H1 (cell line): ENCODE measurements at regions not wholly inside any gene's neighbourhood (a gene's known extent, or its start where the extent isn't known, plus 50 kb on each side); places are given as distances from the start of the nearest gene placed in this dataset.

ENCODE experiments used
- CTCF ChIA-PET: fragments of 300-600 bp; sonication (Branson Sonifier 250); formaldehyde crosslinking; loops from one replicate; lab custom pipeline; 2021; ENCODE audit not compliant: partially characterized antibody; lab: Charles Lee
- POLR2A ChIA-PET: fragments of 300-600 bp; sonication (Branson Sonifier 250); formaldehyde crosslinking; loops from one replicate; lab custom pipeline; 2021; ENCODE audit warnings: inconsistent platforms; ENCODE audit not compliant: partially characterized antibody; lab: Charles Lee
- DNase-seq, 2 experiments: peaks; one replicate each; pipeline versions ENCODE4 v3.0.0 to v3.0.0-alpha.2; 2010 to 2022; ENCODE audit warnings: low spot score in 2 of 2, low read depth in 1 of 2, mixed read lengths in 1 of 2
- FAIRE-seq: peaks from 2 replicates; lab custom pipeline; 2011; peaks lifted over from hg19 to GRCh38; lab: Jason Lieb, UNC
- H2AFZ ChIP-seq: 2 replicates; pipeline ENCODE4 v1.8.1; 2012; ENCODE audit warnings: low read length, inconsistent platforms
- H2AK5ac ChIP-seq: 2 replicates; pipeline ENCODE4 v1.6.1; 2013; ENCODE audit warnings: low read depth, low read length
- H2BK120ac ChIP-seq: replicated peaks from 2 replicates; pipeline ENCODE3; 2013; ENCODE audit warnings: low read depth, low read length, inconsistent platforms
- H2BK12ac ChIP-seq: 2 replicates; pipeline ENCODE4 v1.6.1; 2013; ENCODE audit warnings: low read depth, low read length
- H2BK15ac ChIP-seq: 2 replicates; pipeline ENCODE4 v1.6.1; 2013; ENCODE audit warnings: low read length
- H2BK20ac ChIP-seq: 2 replicates; pipeline ENCODE4 v1.6.1; 2013; ENCODE audit warnings: low read length
- H2BK5ac ChIP-seq: 2 replicates; pipeline ENCODE4 v1.6.1; 2013; ENCODE audit warnings: low read depth, low read length
- H3K14ac ChIP-seq: 2 replicates; pipeline ENCODE4 v1.6.1; 2013; ENCODE audit warnings: inconsistent platforms; ENCODE audit not compliant: insufficient read length
- H3K18ac ChIP-seq: 2 replicates; pipeline ENCODE4 v1.6.1; 2013; ENCODE audit warnings: low read length; ENCODE audit errors: extremely low read depth
- H3K23ac ChIP-seq: 2 replicates; pipeline ENCODE4 v1.6.1; 2013; ENCODE audit warnings: inconsistent platforms; ENCODE audit not compliant: insufficient read length
- H3K23me2 ChIP-seq: 2 replicates; pipeline ENCODE4 v1.6.1; 2013; ENCODE audit warnings: low read depth, low read length
- H3K27ac ChIP-seq: 2 replicates; pipeline ENCODE4 v1.6.1; 2011; ENCODE audit warnings: low read depth, low read length, inconsistent platforms
- H3K27me3 ChIP-seq, 4 experiments: replicated peaks in 1 of 4; 1 replicate in 1 of 4; 2 replicates in 3 of 4; pipeline versions ENCODE4 v1.6.1 to v1.8.1; 2011 to 2013; ENCODE audit warnings: low read length in 3 of 4, mild to moderate bottlenecking in 3 of 4, inconsistent platforms in 2 of 4, mixed read lengths in 2 of 4, moderate library complexity in 1 of 4; ENCODE audit not compliant: control insufficient read depth in 3 of 4, insufficient read depth in 3 of 4; ENCODE audit errors: extremely low read depth in 1 of 4
- H3K36me3 ChIP-seq, 4 experiments: 2 replicates each; pipeline versions ENCODE4 v1.6.1 to v1.8.1; 2011 to 2013; ENCODE audit warnings: mild to moderate bottlenecking in 4 of 4, low read length in 3 of 4, moderate library complexity in 2 of 4, control low read depth in 1 of 4, inconsistent platforms in 1 of 4; ENCODE audit not compliant: insufficient read depth in 4 of 4, control insufficient read depth in 2 of 4
- H3K4ac ChIP-seq: replicated peaks from 2 replicates; pipeline ENCODE3; 2013; ENCODE audit warnings: low read length, low read depth, mixed read lengths, inconsistent platforms; ENCODE audit not compliant: insufficient read length
- H3K4me1 ChIP-seq, 4 experiments: replicated peaks in 1 of 4; 1 replicate in 1 of 4; 2 replicates in 3 of 4; pipeline versions ENCODE4 v1.6.1 to v1.8.1; 2011 to 2013; ENCODE audit warnings: low read length in 3 of 4, inconsistent platforms in 2 of 4, mixed read lengths in 1 of 4; ENCODE audit not compliant: insufficient read depth in 4 of 4, control insufficient read depth in 3 of 4
- H3K4me2 ChIP-seq, 2 experiments: 2 replicates each; pipeline versions ENCODE4 v1.6.1 to v1.8.1; 2011 to 2013; ENCODE audit warnings: low read depth in 2 of 2, low read length in 2 of 2, control low read depth in 1 of 2, inconsistent platforms in 1 of 2, mild to moderate bottlenecking in 1 of 2; ENCODE audit not compliant: insufficient read depth in 1 of 2
- H3K4me3 ChIP-seq, 4 experiments: fragments of 200-600, 300-600 bp in 1 of 4; sonication (generic), shearing (Covaris generic), sonication (Bioruptor Twin) in 1 of 4; 2 replicates each; pipeline versions ENCODE4 v1.5.1 to v1.8.1; 2011 to 2016; ENCODE audit warnings: low read length in 4 of 4, low read depth in 3 of 4, control low read depth in 2 of 4, inconsistent platforms in 2 of 4, mild to moderate bottlenecking in 2 of 4, mixed read lengths in 1 of 4, moderate library complexity in 1 of 4; ENCODE audit not compliant: insufficient read depth in 2 of 4; ENCODE audit errors: extremely low read depth in 1 of 4
- H3K56ac ChIP-seq: replicated peaks from 2 replicates; pipeline ENCODE3; 2013; ENCODE audit warnings: low read depth, mild to moderate bottlenecking, mixed read lengths, low read length, inconsistent platforms; ENCODE audit not compliant: insufficient read length
- H3K79me1 ChIP-seq: 2 replicates; pipeline ENCODE4 v1.6.1; 2013; ENCODE audit warnings: low read depth, low read length, control low read depth
- H3K79me2 ChIP-seq, 2 experiments: 2 replicates each; pipeline versions ENCODE4 v1.6.1 to v1.8.1; 2012 to 2013; ENCODE audit warnings: low read length in 2 of 2, mild to moderate bottlenecking in 2 of 2, inconsistent platforms in 1 of 2; ENCODE audit not compliant: insufficient read depth in 2 of 2, control insufficient read depth in 1 of 2
- H3K9ac ChIP-seq, 4 experiments: replicated peaks in 1 of 4; 1 replicate in 1 of 4; 2 replicates in 3 of 4; pipeline versions ENCODE4 v1.6.1 to v1.8.1; 2011 to 2013; ENCODE audit warnings: low read depth in 3 of 4, low read length in 3 of 4, control low read depth in 2 of 4, mild to moderate bottlenecking in 2 of 4, moderate library complexity in 2 of 4, inconsistent platforms in 1 of 4; ENCODE audit errors: extremely low read depth in 1 of 4
- H3K9me3 ChIP-seq, 2 experiments: 2 replicates each; pipeline versions ENCODE4 v1.6.1 to v1.8.1; 2012 to 2013; ENCODE audit warnings: mild to moderate bottlenecking in 2 of 2, moderate library complexity in 2 of 2, control low read depth in 1 of 2, inconsistent platforms in 1 of 2, low read depth in 1 of 2, low read length in 1 of 2, mixed read lengths in 1 of 2; ENCODE audit not compliant: insufficient read depth in 2 of 2
- H4K20me1 ChIP-seq, 2 experiments: replicated peaks in 1 of 2; 2 replicates each; pipeline versions ENCODE3 to v1.8.1; 2011 to 2013; ENCODE audit warnings: inconsistent platforms in 2 of 2, low read length in 2 of 2, mild to moderate bottlenecking in 1 of 2; ENCODE audit not compliant: insufficient read depth in 2 of 2, control insufficient read depth in 1 of 2
- H4K5ac ChIP-seq: 2 replicates; pipeline ENCODE4 v1.6.1; 2013; ENCODE audit warnings: low read length, low read depth, mixed read lengths, inconsistent platforms; ENCODE audit not compliant: insufficient read length
- H4K8ac ChIP-seq: 2 replicates; pipeline ENCODE4 v1.8.0; 2013; ENCODE audit warnings: mild to moderate bottlenecking, moderate library complexity, low read length, inconsistent platforms; ENCODE audit not compliant: insufficient read depth; ENCODE audit errors: extremely low read depth
- H4K91ac ChIP-seq: replicated peaks from 2 replicates; pipeline ENCODE3; 2013; ENCODE audit warnings: low read length, mixed read lengths, inconsistent platforms; ENCODE audit not compliant: insufficient read length
- E2F6 ChIP-seq: IDR thresholded peaks from 2 replicates; pipeline ENCODE4 v1.6.1; 2012; ENCODE audit warnings: inconsistent platforms
- POLR2A ChIP-seq, 2 experiments: IDR thresholded peaks; 1 replicate in 1 of 2; 2 replicates in 1 of 2; pipeline ENCODE4 v1.6.1; 2011; ENCODE audit warnings: low read depth in 2 of 2, low read length in 2 of 2, mild to moderate bottlenecking in 2 of 2; ENCODE audit errors: control extremely low read depth in 1 of 2
- SIX5 ChIP-seq: IDR thresholded peaks from 2 replicates; pipeline ENCODE4 v1.6.1; 2011; ENCODE audit warnings: mild to moderate bottlenecking, low read depth, low read length
- SP1 ChIP-seq: IDR thresholded peaks from 2 replicates; pipeline ENCODE4 v1.6.1; 2011; ENCODE audit warnings: low read depth, low read length
- WGBS, 2 experiments: shearing (Covaris generic) in 1 of 2; methylation state at CpG; one replicate each; pipeline versions ENCODE4 v1.1.6 to v1.1.7; 2013 to 2015; ENCODE audit warnings: low lambda C conversion rate in 2 of 2, mixed read lengths in 2 of 2, inconsistent platforms in 1 of 2, low coverage in 1 of 2, missing lambda C conversion rate in 1 of 2; ENCODE audit not compliant: insufficient replicate concordance in 2 of 2, insufficient coverage in 1 of 2, insufficient read length in 1 of 2; ENCODE audit errors: extremely low coverage in 1 of 2, missing lambda C conversion rate in 1 of 2; 5-methylcytosine and 5-hydroxymethylcytosine counted together

DNA sequence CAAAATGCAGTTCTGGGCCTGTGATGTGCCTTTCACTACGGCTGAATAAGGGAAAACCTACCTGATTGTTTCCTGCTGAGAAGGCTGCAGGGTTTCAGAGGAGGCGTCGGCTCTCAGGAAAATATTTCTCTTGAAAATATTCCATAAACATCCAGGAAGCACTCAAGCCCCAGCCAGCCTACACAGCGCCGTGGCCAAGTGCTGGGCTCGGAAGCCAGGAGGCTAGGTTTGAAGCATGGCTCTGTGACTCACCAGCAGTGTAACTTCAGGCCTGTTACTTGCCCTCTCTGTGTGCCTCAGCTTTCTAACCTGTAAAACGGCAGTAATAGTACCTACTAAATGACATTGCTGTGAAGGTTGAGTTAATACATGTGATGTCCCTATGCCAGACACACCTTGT is 399.1 kb downstream of the GATA3 start:
- Histone ChIP-seq H2BK20ac (no peak overlapping the region), H2AK5ac (no peak overlapping the region), H3K56ac (no peak overlapping the region), H3K23ac (no peak overlapping the region), H2AFZ (no peak overlapping the region), H3K4me1 (no peaks in the 10 kb centered on the region), H3K9ac (no peak overlapping the region), H4K91ac (no peak overlapping the region), H2BK120ac (no peak overlapping the region), H3K9me3 (0 out of 4 replicates have a peak, but pooled peaks cover 0 to 2% of the 10 kb centered on the region in 2 experiments), H3K4me3 (no peak overlapping the region), H3K18ac (no peak overlapping the region), H3K79me1 (no peaks in the 10 kb centered on the region), H3K27ac (no peak overlapping the region), H3K4ac (no peak overlapping the region), H3K4me2 (no peak overlapping the region), H3K23me2 (no peaks in the 10 kb centered on the region), H3K27me3 (no peaks in the 10 kb centered on the region), H2BK15ac (no peak overlapping the region), H4K5ac (no peak overlapping the region), H2BK5ac (no peak overlapping the region), H3K79me2 (no peaks in the 10 kb centered on the region), H3K14ac (no peak overlapping the region), H4K8ac (no peak overlapping the region), H4K20me1 (no peaks in the 10 kb centered on the region), H2BK12ac (no peak overlapping the region), H3K36me3 (no peaks in the 10 kb centered on the region)
- WGBS, 2 experiments = 74% methylated on average over 7 of the region's 7 CpGs; no CpG with 5 or more reads in 1 of the 2 experiments
- FAIRE-seq (no peak), DNase-seq (no peak)
- TF ChIP-seq SIX5 (no peak), SP1 (no peak), POLR2A (IDR thresholded peaks at IDR 0.05; ENCODE audit: control extremely low read depth in 1 of 2, low read depth in 2 of 2, low read length in 2 of 2) (no peak), E2F6 (no peak)
- ChIA-PET CTCF (interaction anchor here (0.6 kb wide), 1 partner anchor 395 kb away, joined by 3 read pairs; no protein-coding TSS in a partner anchor), POLR2A (no interaction called here)
